Transverse colon (tissue), 3 donors: ENCODE measurements at regions not wholly inside any gene's neighbourhood (a gene's known extent, or its start where the extent isn't known, plus 50 kb on each side); places are given as distances from the start of the nearest gene placed in this dataset.

ENCODE experiments used
- POLR2A ChIP-seq: fragments of 450-650 bp; IDR thresholded peaks from one replicate; pipeline ENCODE4 v1.6.1; 2016; ENCODE audit warnings: antibody characterized with exemption, mild to moderate bottlenecking, moderate library complexity
- TF ChIP-seq, protein P1 (sequence below), 5 experiments: fragments of 200-600 bp in 3 of 5; fragments of 450-650 bp in 2 of 5; sonication (generic) in 3 of 5; IDR thresholded peaks; 1 replicate in 2 of 5; 2 replicates in 3 of 5; pipeline ENCODE4 v1.5.1; 2016 to 2017; ENCODE audit warnings: antibody characterized with exemption in 5 of 5, inconsistent platforms in 3 of 5, mild to moderate bottlenecking in 2 of 5, moderate library complexity in 1 of 5

DNA sequence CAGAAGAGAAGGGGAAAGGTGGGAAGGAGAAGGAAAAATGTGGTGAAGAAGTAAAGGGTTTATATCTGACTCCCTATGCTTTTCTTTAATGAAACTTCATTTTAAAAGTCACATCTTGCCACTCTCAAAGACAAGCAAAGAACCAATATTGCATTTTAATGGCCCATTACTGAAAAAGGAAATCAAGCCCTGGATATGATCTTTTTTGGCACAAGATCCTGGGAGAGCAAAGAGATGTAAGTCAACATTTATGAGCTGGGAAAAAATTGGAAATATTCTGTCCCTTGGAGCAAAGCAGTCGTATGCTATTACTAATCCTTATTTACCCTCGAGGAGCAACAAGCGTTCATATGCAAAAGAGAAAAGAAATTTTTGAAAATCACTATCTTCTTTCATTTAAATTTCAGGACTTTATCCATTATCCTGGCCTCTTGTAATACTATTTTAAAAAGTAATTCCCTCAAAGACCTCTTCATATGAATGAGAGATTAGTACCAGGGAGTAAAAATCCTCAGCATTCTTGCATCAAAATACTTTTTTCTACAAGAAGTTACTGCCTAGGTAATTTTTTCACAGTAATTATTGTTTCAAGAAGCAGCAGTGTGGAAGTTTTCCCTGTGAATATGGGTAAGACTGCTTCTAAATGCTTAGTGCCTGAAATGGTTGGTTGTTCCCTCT lies 435.3 kb upstream of the PDZRN3 start:
- no peak for TF ChIP-seq POLR2A
- TF ChIP-seq, protein P1, sequence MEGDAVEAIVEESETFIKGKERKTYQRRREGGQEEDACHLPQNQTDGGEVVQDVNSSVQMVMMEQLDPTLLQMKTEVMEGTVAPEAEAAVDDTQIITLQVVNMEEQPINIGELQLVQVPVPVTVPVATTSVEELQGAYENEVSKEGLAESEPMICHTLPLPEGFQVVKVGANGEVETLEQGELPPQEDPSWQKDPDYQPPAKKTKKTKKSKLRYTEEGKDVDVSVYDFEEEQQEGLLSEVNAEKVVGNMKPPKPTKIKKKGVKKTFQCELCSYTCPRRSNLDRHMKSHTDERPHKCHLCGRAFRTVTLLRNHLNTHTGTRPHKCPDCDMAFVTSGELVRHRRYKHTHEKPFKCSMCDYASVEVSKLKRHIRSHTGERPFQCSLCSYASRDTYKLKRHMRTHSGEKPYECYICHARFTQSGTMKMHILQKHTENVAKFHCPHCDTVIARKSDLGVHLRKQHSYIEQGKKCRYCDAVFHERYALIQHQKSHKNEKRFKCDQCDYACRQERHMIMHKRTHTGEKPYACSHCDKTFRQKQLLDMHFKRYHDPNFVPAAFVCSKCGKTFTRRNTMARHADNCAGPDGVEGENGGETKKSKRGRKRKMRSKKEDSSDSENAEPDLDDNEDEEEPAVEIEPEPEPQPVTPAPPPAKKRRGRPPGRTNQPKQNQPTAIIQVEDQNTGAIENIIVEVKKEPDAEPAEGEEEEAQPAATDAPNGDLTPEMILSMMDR (IDR thresholded peaks at IDR 0.05), result no peak
